ENCODE measurements at regions not wholly inside any gene's neighbourhood (a gene's known extent, or its start where the extent isn't known, plus 50 kb on each side); places are given as distances from the start of the nearest gene placed in this dataset.

DNA sequence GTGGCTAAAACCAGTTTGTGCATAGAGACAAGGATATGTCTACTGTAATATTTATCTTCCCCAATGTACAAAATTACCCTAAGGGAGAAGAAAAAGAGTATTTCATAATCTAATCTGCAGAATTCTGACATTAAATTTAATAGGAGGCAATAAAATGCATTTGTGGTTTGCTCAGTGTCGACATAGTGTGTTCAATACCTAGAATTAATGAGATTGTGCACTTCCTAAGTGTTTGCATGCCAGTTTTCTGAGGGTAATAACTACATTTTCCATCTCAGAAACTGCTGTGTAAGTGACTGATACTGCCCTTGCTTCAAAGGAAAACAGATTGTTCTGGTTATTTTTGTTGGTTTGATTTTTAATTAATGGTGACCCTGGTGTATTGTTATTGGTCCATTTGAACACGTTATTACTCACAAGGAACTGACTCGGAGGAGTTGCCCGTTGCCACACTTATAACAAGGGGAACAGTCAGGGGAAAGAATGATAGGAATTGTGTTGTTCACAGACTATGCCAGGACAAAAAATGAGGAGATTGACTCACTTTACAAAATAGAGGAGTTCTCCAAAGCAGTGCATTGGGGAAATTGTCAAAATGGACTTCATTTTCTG, 960.3 kb upstream of the TMEM132C start:
- H3K4me3 Mint-ChIP-seq, result no peak overlapping the region
- no peaks in the 10 kb centered on the region for H3K4me1 ChIP-seq (ENCODE audit: insufficient read depth)
- H3K27ac ChIP-seq (ENCODE audit: low read depth), result no peak overlapping the region
- no peak overlapping the region for H3K4me2 ChIP-seq
- no peaks in the 10 kb centered on the region for H4K20me1 ChIP-seq (replicated peaks; ENCODE audit: insufficient read depth)
- no peak for ATAC-seq
- no peaks in the 10 kb centered on the region for H3K36me3 ChIP-seq (ENCODE audit: insufficient read depth)
- H3K4me1 Mint-ChIP-seq, result no peaks in the 10 kb centered on the region
- H3K27ac Mint-ChIP-seq, result no peak overlapping the region
- H3F3A ChIP-seq (replicated peaks; ENCODE audit: low read depth), result no peaks in the 10 kb centered on the region
- H3K27me3 Mint-ChIP-seq (ENCODE audit: insufficient read depth, low read depth, poor library complexity), result peaks cover 2% of the 10 kb centered on the region
- no peak for DNase-seq (ENCODE audit: low spot score)
- H3K79me2 ChIP-seq (replicated peaks; ENCODE audit: insufficient read depth), result no peaks in the 10 kb centered on the region
- TF ChIP-seq, protein P1, sequence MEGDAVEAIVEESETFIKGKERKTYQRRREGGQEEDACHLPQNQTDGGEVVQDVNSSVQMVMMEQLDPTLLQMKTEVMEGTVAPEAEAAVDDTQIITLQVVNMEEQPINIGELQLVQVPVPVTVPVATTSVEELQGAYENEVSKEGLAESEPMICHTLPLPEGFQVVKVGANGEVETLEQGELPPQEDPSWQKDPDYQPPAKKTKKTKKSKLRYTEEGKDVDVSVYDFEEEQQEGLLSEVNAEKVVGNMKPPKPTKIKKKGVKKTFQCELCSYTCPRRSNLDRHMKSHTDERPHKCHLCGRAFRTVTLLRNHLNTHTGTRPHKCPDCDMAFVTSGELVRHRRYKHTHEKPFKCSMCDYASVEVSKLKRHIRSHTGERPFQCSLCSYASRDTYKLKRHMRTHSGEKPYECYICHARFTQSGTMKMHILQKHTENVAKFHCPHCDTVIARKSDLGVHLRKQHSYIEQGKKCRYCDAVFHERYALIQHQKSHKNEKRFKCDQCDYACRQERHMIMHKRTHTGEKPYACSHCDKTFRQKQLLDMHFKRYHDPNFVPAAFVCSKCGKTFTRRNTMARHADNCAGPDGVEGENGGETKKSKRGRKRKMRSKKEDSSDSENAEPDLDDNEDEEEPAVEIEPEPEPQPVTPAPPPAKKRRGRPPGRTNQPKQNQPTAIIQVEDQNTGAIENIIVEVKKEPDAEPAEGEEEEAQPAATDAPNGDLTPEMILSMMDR (conservative IDR thresholded peaks at IDR 0.05; ENCODE audit: low read depth in 2 of 2), result no peak
- TF ChIP-seq, protein P2, sequence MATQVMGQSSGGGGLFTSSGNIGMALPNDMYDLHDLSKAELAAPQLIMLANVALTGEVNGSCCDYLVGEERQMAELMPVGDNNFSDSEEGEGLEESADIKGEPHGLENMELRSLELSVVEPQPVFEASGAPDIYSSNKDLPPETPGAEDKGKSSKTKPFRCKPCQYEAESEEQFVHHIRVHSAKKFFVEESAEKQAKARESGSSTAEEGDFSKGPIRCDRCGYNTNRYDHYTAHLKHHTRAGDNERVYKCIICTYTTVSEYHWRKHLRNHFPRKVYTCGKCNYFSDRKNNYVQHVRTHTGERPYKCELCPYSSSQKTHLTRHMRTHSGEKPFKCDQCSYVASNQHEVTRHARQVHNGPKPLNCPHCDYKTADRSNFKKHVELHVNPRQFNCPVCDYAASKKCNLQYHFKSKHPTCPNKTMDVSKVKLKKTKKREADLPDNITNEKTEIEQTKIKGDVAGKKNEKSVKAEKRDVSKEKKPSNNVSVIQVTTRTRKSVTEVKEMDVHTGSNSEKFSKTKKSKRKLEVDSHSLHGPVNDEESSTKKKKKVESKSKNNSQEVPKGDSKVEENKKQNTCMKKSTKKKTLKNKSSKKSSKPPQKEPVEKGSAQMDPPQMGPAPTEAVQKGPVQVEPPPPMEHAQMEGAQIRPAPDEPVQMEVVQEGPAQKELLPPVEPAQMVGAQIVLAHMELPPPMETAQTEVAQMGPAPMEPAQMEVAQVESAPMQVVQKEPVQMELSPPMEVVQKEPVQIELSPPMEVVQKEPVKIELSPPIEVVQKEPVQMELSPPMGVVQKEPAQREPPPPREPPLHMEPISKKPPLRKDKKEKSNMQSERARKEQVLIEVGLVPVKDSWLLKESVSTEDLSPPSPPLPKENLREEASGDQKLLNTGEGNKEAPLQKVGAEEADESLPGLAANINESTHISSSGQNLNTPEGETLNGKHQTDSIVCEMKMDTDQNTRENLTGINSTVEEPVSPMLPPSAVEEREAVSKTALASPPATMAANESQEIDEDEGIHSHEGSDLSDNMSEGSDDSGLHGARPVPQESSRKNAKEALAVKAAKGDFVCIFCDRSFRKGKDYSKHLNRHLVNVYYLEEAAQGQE (IDR thresholded peaks at IDR 0.05; ENCODE audit: unreplicated experiment), result no peak
- TF ChIP-seq EZH2phosphoT487 (IDR thresholded peaks at IDR 0.05; ENCODE audit: unreplicated experiment) (no peak), CREB1 (CRISPR knock-in tag; IDR thresholded peaks at IDR 0.05; ENCODE audit: low read depth) (no peak)
- H3K9me3 Mint-ChIP-seq, result peaks cover 97% of the 10 kb centered on the region
- H3K36me3 Mint-ChIP-seq (ENCODE audit: low read depth), result peaks cover 44% of the 10 kb centered on the region
- H3K9me2 ChIP-seq (ENCODE audit: insufficient read depth), result no peaks in the 10 kb centered on the region
- H3K27me3 ChIP-seq (ENCODE audit: insufficient read depth), result no peaks in the 10 kb centered on the region
- no peak overlapping the region for H2AFZ ChIP-seq
- H3K4me3 ChIP-seq, result no peak overlapping the region

DNA sequence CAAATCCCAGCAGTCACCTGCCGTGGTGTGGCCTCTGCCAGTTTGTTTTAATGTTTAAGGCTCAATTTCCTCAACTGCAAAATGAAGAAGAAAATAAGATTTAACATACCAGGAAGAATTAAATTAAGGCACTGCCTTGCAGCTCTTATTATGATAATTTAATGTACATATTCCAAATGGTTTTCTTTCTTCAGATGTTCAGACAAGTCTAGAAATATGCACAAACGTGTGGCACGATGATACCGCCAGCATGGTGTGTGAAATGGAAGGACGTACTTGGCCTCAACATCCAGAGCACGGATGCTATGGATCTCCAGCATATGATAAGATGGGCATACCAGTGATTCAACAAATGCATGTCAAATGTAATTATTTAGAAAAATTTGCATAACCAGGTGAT, 959.4 kb upstream of the TMEM132C start:
- Mint-ChIP-seq H3K27ac (no peak overlapping the region), H3K36me3 (ENCODE audit: low read depth) (peaks cover 46% of the 10 kb centered on the region), H3K4me3 (no peak overlapping the region), H3K9me3 (peaks cover 98% of the 10 kb centered on the region), H3K4me1 (no peaks in the 10 kb centered on the region), H3K27me3 (ENCODE audit: insufficient read depth, low read depth, poor library complexity) (peaks cover 2% of the 10 kb centered on the region)
- H3K27ac ChIP-seq (ENCODE audit: low read depth), result no peak overlapping the region
- no peaks in the 10 kb centered on the region for H4K20me1 ChIP-seq (replicated peaks; ENCODE audit: insufficient read depth)
- H3K9me2 ChIP-seq (ENCODE audit: insufficient read depth), result no peaks in the 10 kb centered on the region
- no peaks in the 10 kb centered on the region for H3K79me2 ChIP-seq (replicated peaks; ENCODE audit: insufficient read depth)
- H2AFZ ChIP-seq, result no peak overlapping the region
- H3K4me1 ChIP-seq (ENCODE audit: insufficient read depth), result no peaks in the 10 kb centered on the region
- no peak overlapping the region for H3K4me2 ChIP-seq
- H3K4me3 ChIP-seq, result no peak overlapping the region
- ATAC-seq (no peak), DNase-seq (ENCODE audit: low spot score) (no peak)
- no peaks in the 10 kb centered on the region for H3F3A ChIP-seq (replicated peaks; ENCODE audit: low read depth)
- no peaks in the 10 kb centered on the region for H3K36me3 ChIP-seq (ENCODE audit: insufficient read depth)
- TF ChIP-seq ZNF114 (CRISPR knock-in tag; IDR thresholded peaks at IDR 0.05) (no peak), EZH2 (IDR thresholded peaks at IDR 0.05; ENCODE audit: low read depth, unreplicated experiment) (no peak), ETS1 (IDR thresholded peaks at IDR 0.05) (no peak), JUNB (IDR thresholded peaks at IDR 0.05; ENCODE audit: unreplicated experiment) (no peak), ZNF331 (CRISPR knock-in tag; IDR thresholded peaks at IDR 0.05; ENCODE audit: low read depth) (no peak), EZH2phosphoT487 (IDR thresholded peaks at IDR 0.05; ENCODE audit: unreplicated experiment) (no peak), STAT1 (IDR thresholded peaks at IDR 0.05; ENCODE audit: unreplicated experiment) (no peak), NANOG (IDR thresholded peaks at IDR 0.05; ENCODE audit: borderline replicate concordance) (no peak)
- no peaks in the 10 kb centered on the region for H3K27me3 ChIP-seq (ENCODE audit: insufficient read depth)
